Kasumi-1 (cell line): ENCODE measurements at regions not wholly inside any gene's neighbourhood (a gene's known extent, or its start where the extent isn't known, plus 50 kb on each side); places are given as distances from the start of the nearest gene placed in this dataset.

Experiments used
- DNase-seq, 2 experiments: peaks; one replicate each; lab custom pipeline; 2025; lab: John Stamatoyannopoulos, UW

GRCh38 chr1:184141361-184141880 is 89.9 kb downstream of the TSEN15 start:
- DNase-seq, result no peak

DNA sequence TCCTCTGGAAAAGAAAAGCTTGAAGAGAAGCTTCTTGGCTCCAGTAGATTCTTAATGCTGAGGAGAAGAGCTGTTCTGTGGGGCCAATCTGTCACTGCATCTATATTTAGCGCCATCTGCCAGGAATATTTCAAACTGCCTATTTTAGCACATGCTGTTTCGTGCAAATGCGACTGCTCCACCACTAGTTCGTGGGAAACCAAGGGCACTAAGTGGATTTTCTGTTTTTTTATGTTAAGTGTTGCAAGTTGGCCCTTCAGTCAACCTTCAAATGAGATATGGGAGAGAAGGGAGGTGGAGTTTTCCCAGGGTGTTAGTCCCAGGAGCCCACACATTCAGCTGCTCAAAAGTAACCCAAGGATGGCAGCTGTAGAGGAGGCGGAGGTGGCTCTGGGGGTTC is 91.9 kb downstream of the TSEN15 start:
- DNase-seq, result peak; percentile 58

GRCh38 chr1:184145083-184145482 is 93.6 kb downstream of the TSEN15 start:
- DNase-seq, result no peak

DNA sequence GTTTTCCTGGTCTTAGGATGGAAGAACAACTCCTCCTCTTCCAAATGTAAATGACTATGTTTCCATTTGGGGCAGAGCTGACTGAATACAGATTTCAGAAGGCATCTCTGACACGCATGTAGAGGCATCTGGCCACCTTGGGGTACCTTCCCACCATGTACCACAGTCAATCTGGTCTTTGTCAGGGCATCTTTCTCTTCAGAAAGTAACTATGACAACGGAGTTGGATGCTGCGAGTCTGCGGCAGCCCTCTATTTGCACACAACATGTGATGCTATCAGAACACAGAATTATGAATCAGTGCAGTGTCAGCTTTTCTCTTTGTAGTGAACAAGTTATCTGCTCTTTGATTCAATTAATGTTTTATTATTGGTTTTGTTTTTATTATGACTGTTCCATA is 94.7 kb downstream of the TSEN15 start:
- no peak for DNase-seq

DNA sequence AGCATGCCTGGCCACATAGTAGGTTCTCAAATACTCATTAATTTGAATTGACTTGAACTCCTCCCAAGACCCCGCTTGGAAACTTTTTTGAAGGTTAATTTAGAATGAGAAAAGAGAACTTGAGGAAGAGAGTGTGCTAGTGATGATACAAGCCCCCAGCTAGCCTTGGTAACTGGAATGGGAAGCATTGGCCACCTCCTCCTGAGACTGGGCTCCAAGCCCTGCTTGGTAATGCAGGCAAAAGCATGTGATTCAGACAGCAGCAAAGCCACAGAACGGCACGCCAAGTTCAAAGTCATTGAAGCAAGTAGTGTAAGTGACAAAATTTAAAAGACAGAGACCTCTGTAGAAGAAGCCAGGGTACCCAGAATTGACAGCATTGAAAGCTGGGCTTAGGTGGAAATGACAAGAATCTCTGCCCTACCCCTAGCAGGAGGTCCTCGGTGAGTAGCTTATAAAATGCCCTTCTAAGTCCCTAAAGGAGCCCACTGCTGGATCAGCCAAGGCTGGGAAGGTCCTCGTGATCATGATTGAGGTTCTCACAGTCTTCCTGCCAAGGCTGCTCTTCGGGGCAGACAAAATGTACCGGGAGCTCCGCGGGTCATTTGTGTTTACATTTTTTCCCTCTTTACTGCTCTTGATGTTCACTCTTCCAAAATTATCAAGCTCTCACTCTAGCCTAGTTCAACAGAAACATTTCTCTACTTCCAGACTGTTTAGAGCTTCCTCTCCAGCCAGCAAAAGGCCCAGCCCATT is 99.4 kb downstream of the TSEN15 start:
- no peak for DNase-seq

GRCh38 chr1:184152434-184152898 is 100.9 kb downstream of the TSEN15 start:
- DNase-seq, result peak; percentile 92

DNA sequence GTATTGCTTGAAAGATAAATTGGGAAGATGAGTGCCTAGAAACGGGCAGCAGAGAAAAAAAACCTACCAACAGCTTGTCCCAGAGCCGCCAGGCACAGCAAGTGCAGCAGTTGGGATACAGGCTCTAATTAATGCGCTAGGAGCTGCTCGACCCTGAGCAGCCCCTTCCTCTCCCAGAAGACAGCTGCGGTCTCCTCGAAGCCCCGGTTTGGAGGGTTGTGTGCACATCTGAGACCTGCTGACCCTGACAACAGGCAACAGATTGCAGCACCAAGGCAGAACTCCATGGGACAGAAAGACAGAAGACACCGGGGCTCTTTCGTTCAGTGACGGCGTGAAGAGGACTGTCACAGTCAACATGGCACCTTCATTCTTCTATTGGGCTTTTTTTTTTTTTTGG is 101.4 kb downstream of the TSEN15 start:
- DNase-seq, result no peak

DNA sequence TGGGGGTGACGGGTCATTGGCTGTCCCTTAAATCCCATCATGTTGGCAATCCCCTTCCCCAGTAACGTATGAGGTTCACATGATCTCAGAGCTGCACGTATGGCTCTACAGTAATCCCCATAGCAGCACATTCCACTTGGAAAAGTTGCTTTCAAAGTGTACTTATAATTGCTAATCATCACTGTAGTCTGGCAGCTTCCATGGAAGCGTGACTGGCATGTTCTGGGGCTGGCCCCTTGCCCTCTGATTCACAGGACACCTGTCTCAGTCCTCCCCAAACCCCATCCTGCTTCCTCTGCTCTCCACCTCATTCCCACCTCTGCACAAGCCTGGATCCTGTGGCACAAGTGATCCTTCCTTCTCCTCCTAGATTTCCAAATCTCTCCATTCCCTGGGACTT is 102.2 kb downstream of the TSEN15 start:
- no peak for DNase-seq

DNA sequence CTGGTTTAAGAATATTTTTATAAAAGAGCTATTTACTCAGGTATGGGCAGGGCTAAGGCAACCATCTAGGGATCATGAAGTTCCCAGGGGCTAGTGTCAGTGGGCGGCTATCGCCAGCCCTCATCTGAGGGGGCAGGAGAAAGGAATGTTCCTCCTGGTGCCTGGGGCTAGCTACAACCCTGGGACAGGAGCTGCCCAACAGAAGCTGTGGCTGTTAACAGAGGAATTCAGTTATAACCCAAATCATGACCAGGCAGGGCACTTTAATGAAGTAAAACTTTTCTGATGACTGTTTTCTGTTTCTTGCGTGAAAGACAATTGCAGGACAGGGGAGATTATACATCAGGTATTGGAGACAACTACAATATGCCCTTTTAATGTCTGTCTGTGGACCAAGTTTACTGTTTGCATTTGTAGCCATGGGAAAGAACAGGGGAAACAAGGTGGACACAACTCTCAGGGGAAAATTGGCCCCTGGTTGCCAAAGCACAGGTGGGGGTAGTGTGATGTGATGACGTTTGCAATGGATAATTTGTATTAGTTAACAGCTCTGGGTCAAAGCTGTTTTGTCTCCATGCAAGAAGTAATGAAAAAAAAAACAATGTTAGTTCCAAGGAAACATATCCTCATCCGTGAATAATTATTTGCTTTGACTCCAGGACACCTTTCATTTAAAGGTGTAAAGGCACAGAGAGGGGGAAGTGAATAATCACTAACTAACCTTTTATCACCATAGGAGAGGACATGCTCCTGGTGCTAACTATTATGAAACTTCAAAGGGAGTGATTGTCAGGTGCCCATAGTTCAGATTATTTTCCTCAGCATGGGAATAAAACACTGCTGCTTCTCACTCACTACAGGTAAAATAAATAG is 105.2 kb downstream of the TSEN15 start:
- DNase-seq, result no peak

DNA sequence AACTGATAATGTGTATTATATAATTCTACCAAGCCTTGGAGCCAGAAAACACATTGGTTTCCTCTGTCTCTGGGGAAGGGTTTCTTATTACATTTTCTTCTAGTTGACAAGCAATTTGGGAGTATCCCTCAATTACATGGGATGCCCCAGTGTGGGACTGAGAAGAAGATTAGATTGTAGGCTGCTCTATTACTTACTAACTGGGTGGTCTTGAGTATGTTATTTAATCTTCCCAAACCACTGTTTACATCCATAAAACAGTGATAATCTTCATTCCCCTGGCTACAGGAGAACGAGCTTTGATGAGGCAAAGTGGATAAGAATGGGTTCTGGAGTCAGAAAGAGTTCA is 105.8 kb downstream of the TSEN15 start:
- DNase-seq, result no peak

GRCh38 chr1:184158896-184159681 is 107.6 kb downstream of the TSEN15 start:
- DNase-seq, result peak; percentile 50 to 65

DNA sequence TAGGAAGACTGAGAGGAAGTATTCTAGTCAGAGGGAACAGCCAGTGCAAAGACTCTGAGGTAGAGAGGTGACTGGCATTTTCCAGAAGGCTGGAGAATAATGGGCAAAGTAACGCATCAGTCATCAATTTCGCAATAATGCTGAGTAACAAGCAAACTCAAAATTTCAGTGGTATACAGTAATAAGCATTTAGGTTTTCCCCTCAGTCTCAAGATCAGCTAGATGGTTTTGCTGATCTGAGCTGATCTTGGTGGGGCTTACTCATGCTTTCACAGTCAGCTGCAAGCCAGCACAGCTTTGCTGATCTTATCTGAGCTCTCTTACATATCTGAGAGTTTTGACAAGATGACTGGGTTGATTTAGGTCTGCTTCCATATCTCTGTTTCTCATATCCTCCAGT is 108.7 kb downstream of the TSEN15 start:
- peak in 1 of 2 experiments; percentile 14 for DNase-seq

DNA sequence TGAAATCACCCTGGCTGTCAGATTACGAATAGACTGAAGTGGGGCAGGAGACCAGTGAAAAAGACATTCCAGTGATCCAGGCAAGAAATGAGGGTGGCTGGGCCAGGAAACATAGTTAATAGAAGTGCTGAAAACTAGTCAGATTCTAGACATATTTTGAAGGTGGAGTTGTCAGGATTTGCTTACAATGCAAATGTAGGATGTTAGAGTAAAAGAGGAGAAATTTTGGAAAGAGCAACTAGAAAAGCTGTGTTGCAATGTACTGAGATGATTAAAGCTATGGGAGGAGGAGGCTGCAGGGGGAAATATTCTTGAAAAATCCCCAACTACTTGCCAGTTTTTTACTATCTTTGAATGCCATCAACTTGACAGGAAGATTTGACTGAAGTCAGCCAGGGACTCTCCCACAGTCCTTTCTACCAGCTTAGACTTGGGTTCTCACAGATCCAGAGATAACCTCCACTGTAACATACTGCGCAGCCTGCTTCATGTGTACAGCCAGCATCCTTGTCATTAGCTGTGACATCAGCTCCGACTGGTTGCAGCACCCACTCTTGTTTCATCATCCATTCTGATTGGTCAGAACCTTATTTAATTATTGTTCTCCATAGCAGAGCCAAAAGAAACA is 109.7 kb downstream of the TSEN15 start:
- DNase-seq, result no peak

- DNase-seq, result no peak
Measured at GRCh38 chr1:184162281-184162680, 110.8 kb downstream of the TSEN15 start.

- DNase-seq, result peak; percentile 19 to 43
Measured at GRCh38 chr1:184163674-184164465, 112.3 kb downstream of the TSEN15 start.

GRCh38 chr1:184164536-184164935 is 113.0 kb downstream of the TSEN15 start:
- no peak for DNase-seq

GRCh38 chr1:184166485-184166884 is 115.0 kb downstream of the TSEN15 start:
- no peak for DNase-seq

GRCh38 chr1:184167352-184167751 is 115.8 kb downstream of the TSEN15 start:
- DNase-seq, result no peak

DNA sequence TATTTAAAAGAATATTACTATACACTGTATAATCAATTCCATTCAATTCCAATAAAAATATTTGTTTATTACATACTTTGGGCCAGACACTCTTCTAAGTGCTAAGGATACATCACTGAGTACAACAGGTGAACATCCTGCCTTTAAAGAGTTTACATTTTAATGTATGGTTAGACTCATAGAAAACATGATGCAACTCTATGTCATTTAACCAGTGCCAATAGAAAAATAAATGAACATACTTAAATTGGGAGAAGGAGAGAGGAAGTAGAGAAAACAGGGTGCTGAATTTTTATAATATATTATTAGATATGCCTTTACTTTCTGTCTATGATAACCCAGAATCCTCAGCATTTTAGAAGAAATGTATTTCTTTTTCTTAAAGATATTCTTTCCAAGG is 119.2 kb downstream of the TSEN15 start:
- DNase-seq, result no peak

- DNase-seq, result no peak
Measured at GRCh38 chr1:184176058-184176457, 124.5 kb downstream of the TSEN15 start.

DNA sequence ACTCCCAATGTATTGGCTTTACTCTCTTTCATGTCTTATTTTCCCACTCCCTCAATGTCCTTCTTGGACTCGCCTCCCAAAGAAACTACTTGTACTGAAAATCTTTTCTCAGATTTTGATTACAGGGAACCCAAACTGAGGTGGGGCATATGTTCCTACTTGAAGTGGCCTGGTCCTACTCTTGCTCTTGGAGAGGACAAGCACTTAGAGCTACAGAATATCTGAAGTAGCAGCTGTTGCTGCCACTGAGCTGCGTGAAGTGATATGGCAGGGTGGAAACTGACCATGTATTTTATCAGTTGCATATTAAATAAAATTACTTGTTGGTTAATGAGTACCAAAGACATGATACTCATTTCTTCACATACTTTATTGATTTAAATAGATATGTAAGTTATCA is 129.5 kb downstream of the TSEN15 start:
- no peak for DNase-seq
